ENCODE measurements at regions not wholly inside any gene's neighbourhood (a gene's known extent, or its start where the extent isn't known, plus 50 kb on each side); places are given as distances from the start of the nearest gene placed in this dataset.

DNA sequence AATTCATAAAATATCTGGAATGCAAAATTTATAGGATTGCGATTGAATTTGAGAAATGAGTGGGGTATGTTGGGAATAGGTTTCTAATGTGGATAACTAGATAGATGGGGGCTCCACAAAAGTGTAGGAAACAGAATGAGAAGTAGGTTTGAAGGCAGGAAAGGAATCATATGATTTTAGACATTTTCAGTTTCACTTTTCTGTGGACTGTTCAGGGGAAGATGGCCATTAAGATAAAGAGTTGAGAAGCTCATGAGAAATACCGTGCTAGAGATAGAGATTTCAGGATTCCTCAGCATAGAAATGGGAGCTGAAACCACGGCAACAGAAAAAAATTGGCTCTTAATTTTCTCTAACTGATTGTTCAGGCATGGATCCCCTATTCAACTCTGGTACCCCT is 163.4 kb upstream of the CD180 start:
- TF ChIP-seq, protein P1, sequence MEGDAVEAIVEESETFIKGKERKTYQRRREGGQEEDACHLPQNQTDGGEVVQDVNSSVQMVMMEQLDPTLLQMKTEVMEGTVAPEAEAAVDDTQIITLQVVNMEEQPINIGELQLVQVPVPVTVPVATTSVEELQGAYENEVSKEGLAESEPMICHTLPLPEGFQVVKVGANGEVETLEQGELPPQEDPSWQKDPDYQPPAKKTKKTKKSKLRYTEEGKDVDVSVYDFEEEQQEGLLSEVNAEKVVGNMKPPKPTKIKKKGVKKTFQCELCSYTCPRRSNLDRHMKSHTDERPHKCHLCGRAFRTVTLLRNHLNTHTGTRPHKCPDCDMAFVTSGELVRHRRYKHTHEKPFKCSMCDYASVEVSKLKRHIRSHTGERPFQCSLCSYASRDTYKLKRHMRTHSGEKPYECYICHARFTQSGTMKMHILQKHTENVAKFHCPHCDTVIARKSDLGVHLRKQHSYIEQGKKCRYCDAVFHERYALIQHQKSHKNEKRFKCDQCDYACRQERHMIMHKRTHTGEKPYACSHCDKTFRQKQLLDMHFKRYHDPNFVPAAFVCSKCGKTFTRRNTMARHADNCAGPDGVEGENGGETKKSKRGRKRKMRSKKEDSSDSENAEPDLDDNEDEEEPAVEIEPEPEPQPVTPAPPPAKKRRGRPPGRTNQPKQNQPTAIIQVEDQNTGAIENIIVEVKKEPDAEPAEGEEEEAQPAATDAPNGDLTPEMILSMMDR (IDR thresholded peaks at IDR 0.05 in 2 of 3, conservative IDR thresholded peaks at IDR 0.05 in 1 of 3; ENCODE audit: control insufficient read depth in 2 of 3, extremely low read depth in 1 of 3, insufficient read depth in 1 of 3, low read depth in 3 of 3, low read length in 3 of 3): no peak
- TF ChIP-seq, protein P2, sequence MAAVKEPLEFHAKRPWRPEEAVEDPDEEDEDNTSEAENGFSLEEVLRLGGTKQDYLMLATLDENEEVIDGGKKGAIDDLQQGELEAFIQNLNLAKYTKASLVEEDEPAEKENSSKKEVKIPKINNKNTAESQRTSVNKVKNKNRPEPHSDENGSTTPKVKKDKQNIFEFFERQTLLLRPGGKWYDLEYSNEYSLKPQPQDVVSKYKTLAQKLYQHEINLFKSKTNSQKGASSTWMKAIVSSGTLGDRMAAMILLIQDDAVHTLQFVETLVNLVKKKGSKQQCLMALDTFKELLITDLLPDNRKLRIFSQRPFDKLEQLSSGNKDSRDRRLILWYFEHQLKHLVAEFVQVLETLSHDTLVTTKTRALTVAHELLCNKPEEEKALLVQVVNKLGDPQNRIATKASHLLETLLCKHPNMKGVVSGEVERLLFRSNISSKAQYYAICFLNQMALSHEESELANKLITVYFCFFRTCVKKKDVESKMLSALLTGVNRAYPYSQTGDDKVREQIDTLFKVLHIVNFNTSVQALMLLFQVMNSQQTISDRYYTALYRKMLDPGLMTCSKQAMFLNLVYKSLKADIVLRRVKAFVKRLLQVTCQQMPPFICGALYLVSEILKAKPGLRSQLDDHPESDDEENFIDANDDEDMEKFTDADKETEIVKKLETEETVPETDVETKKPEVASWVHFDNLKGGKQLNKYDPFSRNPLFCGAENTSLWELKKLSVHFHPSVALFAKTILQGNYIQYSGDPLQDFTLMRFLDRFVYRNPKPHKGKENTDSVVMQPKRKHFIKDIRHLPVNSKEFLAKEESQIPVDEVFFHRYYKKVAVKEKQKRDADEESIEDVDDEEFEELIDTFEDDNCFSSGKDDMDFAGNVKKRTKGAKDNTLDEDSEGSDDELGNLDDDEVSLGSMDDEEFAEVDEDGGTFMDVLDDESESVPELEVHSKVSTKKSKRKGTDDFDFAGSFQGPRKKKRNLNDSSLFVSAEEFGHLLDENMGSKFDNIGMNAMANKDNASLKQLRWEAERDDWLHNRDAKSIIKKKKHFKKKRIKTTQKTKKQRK (IDR thresholded peaks at IDR 0.05; ENCODE audit: low read depth, low read length): no peak
- TF ChIP-seq YY1 (IDR thresholded peaks at IDR 0.05; ENCODE audit: low read depth, low read length): no peak
- no peak for TF ChIP-seq CHD2 (IDR thresholded peaks at IDR 0.05; ENCODE audit: borderline replicate concordance, low read depth, low read length)
